ENCODE measurements at regions not wholly inside any gene's neighbourhood (a gene's known extent, or its start where the extent isn't known, plus 50 kb on each side); places are given as distances from the start of the nearest gene placed in this dataset.

- DNase-seq = no peak
- no peaks in the 10 kb centered on the region for H3K4me1 Mint-ChIP-seq (ENCODE audit: low read depth, unreplicated experiment)
- H3K9me3 Mint-ChIP-seq (ENCODE audit: unreplicated experiment) = no peaks in the 10 kb centered on the region
- H3K36me3 Mint-ChIP-seq (ENCODE audit: unreplicated experiment) = no peaks in the 10 kb centered on the region
- H3K27ac Mint-ChIP-seq (ENCODE audit: unreplicated experiment) = no peak overlapping the region
- H3K27me3 Mint-ChIP-seq (ENCODE audit: unreplicated experiment) = no peaks in the 10 kb centered on the region
- TF ChIP-seq, protein P1, sequence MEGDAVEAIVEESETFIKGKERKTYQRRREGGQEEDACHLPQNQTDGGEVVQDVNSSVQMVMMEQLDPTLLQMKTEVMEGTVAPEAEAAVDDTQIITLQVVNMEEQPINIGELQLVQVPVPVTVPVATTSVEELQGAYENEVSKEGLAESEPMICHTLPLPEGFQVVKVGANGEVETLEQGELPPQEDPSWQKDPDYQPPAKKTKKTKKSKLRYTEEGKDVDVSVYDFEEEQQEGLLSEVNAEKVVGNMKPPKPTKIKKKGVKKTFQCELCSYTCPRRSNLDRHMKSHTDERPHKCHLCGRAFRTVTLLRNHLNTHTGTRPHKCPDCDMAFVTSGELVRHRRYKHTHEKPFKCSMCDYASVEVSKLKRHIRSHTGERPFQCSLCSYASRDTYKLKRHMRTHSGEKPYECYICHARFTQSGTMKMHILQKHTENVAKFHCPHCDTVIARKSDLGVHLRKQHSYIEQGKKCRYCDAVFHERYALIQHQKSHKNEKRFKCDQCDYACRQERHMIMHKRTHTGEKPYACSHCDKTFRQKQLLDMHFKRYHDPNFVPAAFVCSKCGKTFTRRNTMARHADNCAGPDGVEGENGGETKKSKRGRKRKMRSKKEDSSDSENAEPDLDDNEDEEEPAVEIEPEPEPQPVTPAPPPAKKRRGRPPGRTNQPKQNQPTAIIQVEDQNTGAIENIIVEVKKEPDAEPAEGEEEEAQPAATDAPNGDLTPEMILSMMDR (IDR thresholded peaks at IDR 0.05; ENCODE audit: partially characterized antibody, unreplicated experiment) = no peak
- no peak overlapping the region for H3K4me3 Mint-ChIP-seq (ENCODE audit: unreplicated experiment)
These were observed 273.2 kb downstream of the MFSD1 start for GRCh38 chr3:159074756-159075701.

DNA sequence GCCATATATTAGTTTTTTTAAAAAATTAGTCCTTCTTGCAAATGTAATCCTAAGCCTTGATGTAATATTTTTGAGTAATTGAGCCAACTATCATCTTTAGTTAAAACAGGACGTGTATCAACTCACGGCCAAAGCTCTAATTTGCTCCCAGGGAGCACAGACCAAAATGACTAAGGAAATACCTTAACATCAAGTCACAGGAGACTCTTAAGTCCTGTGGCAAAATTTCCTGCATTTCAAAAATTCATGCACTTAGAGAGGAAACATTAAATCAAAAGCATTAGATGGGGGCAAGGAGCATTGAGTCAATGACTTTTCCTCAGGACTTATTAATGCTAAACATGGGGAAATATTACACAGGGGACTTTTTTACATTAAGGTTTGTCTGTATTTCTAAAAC, 276.0 kb downstream of the MFSD1 start:
- H3K4me1 Mint-ChIP-seq (ENCODE audit: low read depth, unreplicated experiment) = no peaks in the 10 kb centered on the region
- H3K36me3 Mint-ChIP-seq (ENCODE audit: unreplicated experiment) = no peaks in the 10 kb centered on the region
- no peak overlapping the region for H3K4me3 Mint-ChIP-seq (ENCODE audit: unreplicated experiment)
- H3K27me3 Mint-ChIP-seq (ENCODE audit: unreplicated experiment) = no peaks in the 10 kb centered on the region
- no peak overlapping the region for H3K27ac Mint-ChIP-seq (ENCODE audit: unreplicated experiment)
- DNase-seq = no peak
- TF ChIP-seq, protein P1 (IDR thresholded peaks at IDR 0.05; ENCODE audit: partially characterized antibody, unreplicated experiment) = no peak
- no peaks in the 10 kb centered on the region for H3K9me3 Mint-ChIP-seq (ENCODE audit: unreplicated experiment)

DNA sequence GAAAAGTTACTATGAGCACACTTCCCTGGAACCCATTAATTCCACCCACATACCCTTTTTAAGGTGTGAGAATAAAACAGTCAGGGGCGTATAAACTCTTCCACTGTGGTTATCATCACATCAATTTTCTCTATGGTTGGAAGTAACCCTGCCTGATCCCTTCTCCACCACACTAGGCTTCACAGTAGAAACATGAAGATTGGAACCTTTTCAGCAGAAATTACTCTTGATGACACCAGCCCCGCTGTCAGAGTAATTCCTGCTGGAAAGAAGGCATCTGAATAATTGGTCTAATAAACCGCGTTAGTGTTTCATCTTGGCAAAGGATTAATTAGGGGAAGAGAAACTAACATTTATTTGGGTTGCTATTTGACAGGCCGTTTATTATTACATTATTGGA, 278.4 kb downstream of the MFSD1 start:
- Mint-ChIP-seq H3K4me1 (ENCODE audit: low read depth, unreplicated experiment) (no peaks in the 10 kb centered on the region), H3K36me3 (ENCODE audit: unreplicated experiment) (no peaks in the 10 kb centered on the region), H3K27me3 (ENCODE audit: unreplicated experiment) (no peaks in the 10 kb centered on the region), H3K9me3 (ENCODE audit: unreplicated experiment) (no peaks in the 10 kb centered on the region), H3K27ac (ENCODE audit: unreplicated experiment) (no peak overlapping the region), H3K4me3 (ENCODE audit: unreplicated experiment) (no peak overlapping the region)
- no peak for DNase-seq
- TF ChIP-seq, protein P1 (IDR thresholded peaks at IDR 0.05; ENCODE audit: partially characterized antibody, unreplicated experiment) = no peak

DNA sequence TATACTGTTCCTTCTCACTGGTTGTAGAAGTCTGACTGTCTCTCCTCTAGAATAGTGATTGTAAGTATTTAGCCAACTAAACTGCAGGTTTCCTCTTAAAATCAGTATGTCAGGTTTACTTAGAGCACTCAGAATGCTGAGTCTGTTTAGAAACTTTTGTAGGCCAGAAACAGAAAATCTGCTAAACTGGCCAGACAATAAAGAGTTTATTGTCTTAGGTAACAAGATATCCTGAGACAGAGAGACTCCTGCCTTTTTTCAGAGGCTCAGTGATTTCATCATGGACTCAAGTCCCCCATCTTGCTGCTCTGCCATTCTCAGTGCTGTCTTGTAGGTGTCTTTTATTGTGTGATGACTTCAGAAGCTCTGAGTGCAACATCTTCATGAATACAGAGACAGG, 279.0 kb downstream of the MFSD1 start:
- Mint-ChIP-seq H3K27ac (ENCODE audit: unreplicated experiment) (no peak overlapping the region), H3K9me3 (ENCODE audit: unreplicated experiment) (no peaks in the 10 kb centered on the region), H3K27me3 (ENCODE audit: unreplicated experiment) (no peaks in the 10 kb centered on the region), H3K36me3 (ENCODE audit: unreplicated experiment) (no peaks in the 10 kb centered on the region), H3K4me3 (ENCODE audit: unreplicated experiment) (no peak overlapping the region), H3K4me1 (ENCODE audit: low read depth, unreplicated experiment) (no peaks in the 10 kb centered on the region)
- TF ChIP-seq, protein P1 (IDR thresholded peaks at IDR 0.05; ENCODE audit: partially characterized antibody, unreplicated experiment) = no peak
- no peak for DNase-seq

DNA sequence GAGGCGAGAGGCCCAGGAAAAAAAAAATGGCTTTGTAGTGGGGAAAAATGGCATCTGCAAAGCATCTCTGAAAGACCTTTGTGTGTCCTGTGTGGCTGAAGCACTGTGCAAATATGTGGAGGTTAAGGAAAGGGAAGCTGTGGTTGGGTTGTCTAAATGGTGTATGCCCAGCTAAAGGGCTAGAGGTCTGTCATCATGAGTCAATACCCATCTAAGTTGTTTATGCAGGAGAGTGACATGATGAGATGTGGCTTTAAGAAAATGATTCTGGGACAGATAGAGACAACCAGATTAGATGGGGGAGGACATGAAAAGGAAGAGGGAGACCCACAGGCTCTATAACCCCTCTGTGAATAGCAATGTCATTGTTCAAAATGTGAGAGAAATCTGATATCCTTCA, 280.7 kb downstream of the MFSD1 start:
- TF ChIP-seq, protein P1 (IDR thresholded peaks at IDR 0.05; ENCODE audit: partially characterized antibody, unreplicated experiment) = no peak
- no peaks in the 10 kb centered on the region for H3K36me3 Mint-ChIP-seq (ENCODE audit: unreplicated experiment)
- no peak for DNase-seq
- H3K27ac Mint-ChIP-seq (ENCODE audit: unreplicated experiment) = no peak overlapping the region
- H3K4me3 Mint-ChIP-seq (ENCODE audit: unreplicated experiment) = no peak overlapping the region
- H3K4me1 Mint-ChIP-seq (ENCODE audit: low read depth, unreplicated experiment) = no peaks in the 10 kb centered on the region
- no peaks in the 10 kb centered on the region for H3K9me3 Mint-ChIP-seq (ENCODE audit: unreplicated experiment)
- H3K27me3 Mint-ChIP-seq (ENCODE audit: unreplicated experiment) = no peaks in the 10 kb centered on the region
